ENCODE measurements at regions not wholly inside any gene's neighbourhood (a gene's known extent, or its start where the extent isn't known, plus 50 kb on each side); places are given as distances from the start of the nearest gene placed in this dataset.

DNA sequence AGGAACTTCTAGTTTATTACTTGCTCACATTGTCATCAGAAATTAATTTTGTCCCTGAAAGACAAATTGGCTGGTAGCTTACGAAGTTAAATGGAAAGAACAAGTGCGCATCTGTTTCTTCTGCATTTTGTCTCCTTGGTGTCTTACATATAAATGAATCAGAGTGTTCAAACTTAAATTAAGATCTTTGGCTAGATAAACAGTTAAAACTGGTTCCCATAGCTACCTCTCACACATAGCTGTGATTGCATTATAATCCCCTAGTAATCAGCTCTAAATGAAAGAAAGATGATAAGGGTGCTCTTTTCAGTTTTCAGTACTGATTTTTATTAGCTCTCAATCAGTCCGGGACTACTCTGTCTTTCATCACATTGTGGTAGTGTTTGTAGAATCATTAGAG, 124.2 kb upstream of the LMO4 start:
- CTCF ChIA-PET: interaction anchor here (0.9 to 1.2 kb wide), 2 partner anchors 18 to 55 kb away, joined by 3 to 4 read pairs; no protein-coding TSS in a partner anchor
- TF ChIP-seq, protein P1, sequence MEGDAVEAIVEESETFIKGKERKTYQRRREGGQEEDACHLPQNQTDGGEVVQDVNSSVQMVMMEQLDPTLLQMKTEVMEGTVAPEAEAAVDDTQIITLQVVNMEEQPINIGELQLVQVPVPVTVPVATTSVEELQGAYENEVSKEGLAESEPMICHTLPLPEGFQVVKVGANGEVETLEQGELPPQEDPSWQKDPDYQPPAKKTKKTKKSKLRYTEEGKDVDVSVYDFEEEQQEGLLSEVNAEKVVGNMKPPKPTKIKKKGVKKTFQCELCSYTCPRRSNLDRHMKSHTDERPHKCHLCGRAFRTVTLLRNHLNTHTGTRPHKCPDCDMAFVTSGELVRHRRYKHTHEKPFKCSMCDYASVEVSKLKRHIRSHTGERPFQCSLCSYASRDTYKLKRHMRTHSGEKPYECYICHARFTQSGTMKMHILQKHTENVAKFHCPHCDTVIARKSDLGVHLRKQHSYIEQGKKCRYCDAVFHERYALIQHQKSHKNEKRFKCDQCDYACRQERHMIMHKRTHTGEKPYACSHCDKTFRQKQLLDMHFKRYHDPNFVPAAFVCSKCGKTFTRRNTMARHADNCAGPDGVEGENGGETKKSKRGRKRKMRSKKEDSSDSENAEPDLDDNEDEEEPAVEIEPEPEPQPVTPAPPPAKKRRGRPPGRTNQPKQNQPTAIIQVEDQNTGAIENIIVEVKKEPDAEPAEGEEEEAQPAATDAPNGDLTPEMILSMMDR (IDR thresholded peaks at IDR 0.05; ENCODE audit: insufficient read depth, low read length, missing control alignments): no peak
- POLR2A ChIA-PET: no interaction called here
- H3K4me3 ChIP-seq (ENCODE audit: low read depth, low read length): no peak overlapping the region
- DNase-seq (ENCODE audit: low read depth, low spot score): no peak

DNA sequence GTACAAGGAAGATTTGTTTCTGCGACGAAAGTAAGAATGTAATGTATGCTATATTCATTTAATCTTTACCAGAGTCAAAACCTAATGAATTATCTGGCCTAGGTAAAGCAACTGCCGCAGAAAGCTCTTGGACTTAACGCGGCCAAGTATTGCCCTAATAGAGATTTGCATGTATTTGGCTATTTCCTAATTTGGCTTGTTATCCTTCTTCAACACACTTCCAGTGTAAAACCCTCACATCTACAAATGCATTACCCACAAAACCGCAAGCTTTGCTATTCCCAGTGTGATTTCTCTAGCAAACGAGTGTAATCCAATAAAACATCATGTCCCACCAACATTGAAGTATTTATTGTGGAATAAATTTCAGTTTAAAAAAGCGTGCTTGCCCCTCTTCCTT, 123.8 kb upstream of the LMO4 start:
- ChIA-PET CTCF (interaction anchor here (0.9 to 1.2 kb wide), 2 partner anchors 19 to 55 kb away, joined by 3 to 4 read pairs; no protein-coding TSS in a partner anchor), POLR2A (no interaction called here)
- TF ChIP-seq, protein P1 (IDR thresholded peaks at IDR 0.05; ENCODE audit: insufficient read depth, low read length, missing control alignments): no peak
- DNase-seq (ENCODE audit: low read depth, low spot score): no peak
- no peak overlapping the region for H3K4me3 ChIP-seq (ENCODE audit: low read depth, low read length)

DNA sequence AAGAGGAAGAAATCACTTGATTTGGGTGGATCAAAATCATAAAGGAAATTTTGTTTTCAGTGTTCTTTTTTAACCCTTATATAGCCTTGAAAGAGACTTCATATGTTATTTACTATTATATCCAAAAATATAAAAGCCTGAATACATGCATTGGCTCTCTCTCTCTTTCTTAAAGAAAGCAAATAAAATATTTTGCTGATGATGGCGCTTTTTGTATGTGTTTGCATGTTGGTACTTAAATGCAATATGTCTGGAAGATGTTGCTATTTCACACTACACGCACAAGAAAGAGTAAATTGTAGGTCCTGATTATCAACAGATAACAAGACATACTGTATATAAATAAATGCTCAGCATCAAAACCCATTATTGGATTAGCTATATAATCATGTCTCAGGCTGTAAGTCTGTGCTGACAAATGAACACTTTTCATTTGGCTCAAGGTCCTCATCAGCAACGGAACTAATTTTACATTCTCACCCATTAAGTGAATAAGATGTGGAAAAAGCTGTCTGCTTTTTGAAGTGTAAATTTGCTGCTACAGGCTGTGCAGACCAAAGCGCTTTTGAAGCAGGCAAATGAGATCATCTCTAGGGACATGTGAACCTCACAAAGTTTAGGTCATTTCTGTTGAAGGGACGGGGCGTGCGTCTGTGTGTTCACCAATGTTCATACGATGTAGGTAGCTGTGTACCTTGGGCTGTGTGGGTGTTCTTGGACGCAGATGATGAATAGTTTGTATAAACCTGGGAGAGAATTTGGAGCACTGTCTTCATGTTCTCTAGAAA, 122.4 kb upstream of the LMO4 start:
- DNase-seq (ENCODE audit: low read depth, low spot score): no peak
- CTCF ChIA-PET: no interaction called here
- POLR2A ChIA-PET: no interaction called here
- no peak overlapping the region for H3K4me3 ChIP-seq (ENCODE audit: low read depth, low read length)
- TF ChIP-seq, protein P1 (IDR thresholded peaks at IDR 0.05; ENCODE audit: insufficient read depth, low read length, missing control alignments): no peak

DNA sequence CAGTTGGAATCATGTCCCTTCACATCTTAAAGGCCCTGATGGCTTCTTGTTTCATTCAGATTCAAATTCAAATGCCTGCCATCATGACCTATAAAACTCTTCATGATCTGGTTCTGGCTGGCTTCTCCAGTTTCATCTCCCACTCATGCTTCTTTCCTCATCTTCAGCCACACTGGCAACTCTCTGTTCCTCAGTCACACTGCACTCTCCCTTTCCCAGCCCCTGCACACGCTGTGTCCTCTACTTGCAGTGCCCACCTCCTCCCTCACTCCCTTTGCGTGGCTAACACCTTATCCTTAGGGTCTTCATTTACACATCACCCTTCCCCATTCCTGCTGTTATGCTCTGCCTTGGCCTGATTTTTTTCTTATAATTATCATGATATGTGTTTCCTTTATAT, 120.6 kb upstream of the LMO4 start:
- POLR2A ChIA-PET: no interaction called here
- CTCF ChIA-PET: no interaction called here
- TF ChIP-seq, protein P1 (IDR thresholded peaks at IDR 0.05; ENCODE audit: insufficient read depth, low read length, missing control alignments): no peak
- DNase-seq (ENCODE audit: low read depth, low spot score): no peak
- no peak overlapping the region for H3K4me3 ChIP-seq (ENCODE audit: low read depth, low read length)

GRCh38 chr1:87208931-87209330, 119.7 kb upstream of the LMO4 start:
- ChIA-PET POLR2A (no interaction called here), CTCF (no interaction called here)
- TF ChIP-seq, protein P1 (IDR thresholded peaks at IDR 0.05; ENCODE audit: insufficient read depth, low read length, missing control alignments): no peak
- DNase-seq (ENCODE audit: low read depth, low spot score): no peak
- no peak overlapping the region for H3K4me3 ChIP-seq (ENCODE audit: low read depth, low read length)

GRCh38 chr1:87210151-87210550, 118.5 kb upstream of the LMO4 start:
- no peak overlapping the region for H3K4me3 ChIP-seq (ENCODE audit: low read depth, low read length)
- TF ChIP-seq, protein P1 (IDR thresholded peaks at IDR 0.05; ENCODE audit: insufficient read depth, low read length, missing control alignments): no peak
- ChIA-PET POLR2A (no interaction called here), CTCF (no interaction called here)
- no peak for DNase-seq (ENCODE audit: low read depth, low spot score)

Measured in AG04449 (cell line).